H1 (cell line): ENCODE measurements at regions not wholly inside any gene's neighbourhood (a gene's known extent, or its start where the extent isn't known, plus 50 kb on each side); places are given as distances from the start of the nearest gene placed in this dataset.

Experiments used
- CTCF ChIA-PET: fragments of 300-600 bp; sonication (Branson Sonifier 250); formaldehyde crosslinking; loops from one replicate; lab custom pipeline; 2021; ENCODE audit not compliant: partially characterized antibody; lab: Charles Lee
- POLR2A ChIA-PET: fragments of 300-600 bp; sonication (Branson Sonifier 250); formaldehyde crosslinking; loops from one replicate; lab custom pipeline; 2021; ENCODE audit warnings: inconsistent platforms; ENCODE audit not compliant: partially characterized antibody; lab: Charles Lee
- DNase-seq, 2 experiments: peaks; one replicate each; pipeline versions ENCODE4 v3.0.0 to v3.0.0-alpha.2; 2010 to 2022; ENCODE audit warnings: low spot score in 2 of 2, low read depth in 1 of 2, mixed read lengths in 1 of 2
- FAIRE-seq: peaks from 2 replicates; lab custom pipeline; 2011; peaks lifted over from hg19 to GRCh38; lab: Jason Lieb, UNC
- H2AFZ ChIP-seq: 2 replicates; pipeline ENCODE4 v1.8.1; 2012; ENCODE audit warnings: low read length, inconsistent platforms
- H2AK5ac ChIP-seq: 2 replicates; pipeline ENCODE4 v1.6.1; 2013; ENCODE audit warnings: low read depth, low read length
- H2BK120ac ChIP-seq: replicated peaks from 2 replicates; pipeline ENCODE3; 2013; ENCODE audit warnings: low read depth, low read length, inconsistent platforms
- H2BK12ac ChIP-seq: 2 replicates; pipeline ENCODE4 v1.6.1; 2013; ENCODE audit warnings: low read depth, low read length
- H2BK15ac ChIP-seq: 2 replicates; pipeline ENCODE4 v1.6.1; 2013; ENCODE audit warnings: low read length
- H2BK20ac ChIP-seq: 2 replicates; pipeline ENCODE4 v1.6.1; 2013; ENCODE audit warnings: low read length
- H2BK5ac ChIP-seq: 2 replicates; pipeline ENCODE4 v1.6.1; 2013; ENCODE audit warnings: low read depth, low read length
- H3K14ac ChIP-seq: 2 replicates; pipeline ENCODE4 v1.6.1; 2013; ENCODE audit warnings: inconsistent platforms; ENCODE audit not compliant: insufficient read length
- H3K18ac ChIP-seq: 2 replicates; pipeline ENCODE4 v1.6.1; 2013; ENCODE audit warnings: low read length; ENCODE audit errors: extremely low read depth
- H3K23ac ChIP-seq: 2 replicates; pipeline ENCODE4 v1.6.1; 2013; ENCODE audit warnings: inconsistent platforms; ENCODE audit not compliant: insufficient read length
- H3K23me2 ChIP-seq: 2 replicates; pipeline ENCODE4 v1.6.1; 2013; ENCODE audit warnings: low read depth, low read length
- H3K27ac ChIP-seq: 2 replicates; pipeline ENCODE4 v1.6.1; 2011; ENCODE audit warnings: low read depth, low read length, inconsistent platforms
- H3K27me3 ChIP-seq, 4 experiments: replicated peaks in 1 of 4; 1 replicate in 1 of 4; 2 replicates in 3 of 4; pipeline versions ENCODE4 v1.6.1 to v1.8.1; 2011 to 2013; ENCODE audit warnings: low read length in 3 of 4, mild to moderate bottlenecking in 3 of 4, inconsistent platforms in 2 of 4, mixed read lengths in 2 of 4, moderate library complexity in 1 of 4; ENCODE audit not compliant: control insufficient read depth in 3 of 4, insufficient read depth in 3 of 4; ENCODE audit errors: extremely low read depth in 1 of 4
- H3K36me3 ChIP-seq, 4 experiments: 2 replicates each; pipeline versions ENCODE4 v1.6.1 to v1.8.1; 2011 to 2013; ENCODE audit warnings: mild to moderate bottlenecking in 4 of 4, low read length in 3 of 4, moderate library complexity in 2 of 4, control low read depth in 1 of 4, inconsistent platforms in 1 of 4; ENCODE audit not compliant: insufficient read depth in 4 of 4, control insufficient read depth in 2 of 4
- H3K4ac ChIP-seq: replicated peaks from 2 replicates; pipeline ENCODE3; 2013; ENCODE audit warnings: low read length, low read depth, mixed read lengths, inconsistent platforms; ENCODE audit not compliant: insufficient read length
- H3K4me1 ChIP-seq, 4 experiments: replicated peaks in 1 of 4; 1 replicate in 1 of 4; 2 replicates in 3 of 4; pipeline versions ENCODE4 v1.6.1 to v1.8.1; 2011 to 2013; ENCODE audit warnings: low read length in 3 of 4, inconsistent platforms in 2 of 4, mixed read lengths in 1 of 4; ENCODE audit not compliant: insufficient read depth in 4 of 4, control insufficient read depth in 3 of 4
- H3K4me2 ChIP-seq, 2 experiments: 2 replicates each; pipeline versions ENCODE4 v1.6.1 to v1.8.1; 2011 to 2013; ENCODE audit warnings: low read depth in 2 of 2, low read length in 2 of 2, control low read depth in 1 of 2, inconsistent platforms in 1 of 2, mild to moderate bottlenecking in 1 of 2; ENCODE audit not compliant: insufficient read depth in 1 of 2
- H3K4me3 ChIP-seq, 4 experiments: fragments of 200-600, 300-600 bp in 1 of 4; sonication (generic), shearing (Covaris generic), sonication (Bioruptor Twin) in 1 of 4; 2 replicates each; pipeline versions ENCODE4 v1.5.1 to v1.8.1; 2011 to 2016; ENCODE audit warnings: low read length in 4 of 4, low read depth in 3 of 4, control low read depth in 2 of 4, inconsistent platforms in 2 of 4, mild to moderate bottlenecking in 2 of 4, mixed read lengths in 1 of 4, moderate library complexity in 1 of 4; ENCODE audit not compliant: insufficient read depth in 2 of 4; ENCODE audit errors: extremely low read depth in 1 of 4
- H3K56ac ChIP-seq: replicated peaks from 2 replicates; pipeline ENCODE3; 2013; ENCODE audit warnings: low read depth, mild to moderate bottlenecking, mixed read lengths, low read length, inconsistent platforms; ENCODE audit not compliant: insufficient read length
- H3K79me1 ChIP-seq: 2 replicates; pipeline ENCODE4 v1.6.1; 2013; ENCODE audit warnings: low read depth, low read length, control low read depth
- H3K79me2 ChIP-seq, 2 experiments: 2 replicates each; pipeline versions ENCODE4 v1.6.1 to v1.8.1; 2012 to 2013; ENCODE audit warnings: low read length in 2 of 2, mild to moderate bottlenecking in 2 of 2, inconsistent platforms in 1 of 2; ENCODE audit not compliant: insufficient read depth in 2 of 2, control insufficient read depth in 1 of 2
- H3K9ac ChIP-seq, 4 experiments: replicated peaks in 1 of 4; 1 replicate in 1 of 4; 2 replicates in 3 of 4; pipeline versions ENCODE4 v1.6.1 to v1.8.1; 2011 to 2013; ENCODE audit warnings: low read depth in 3 of 4, low read length in 3 of 4, control low read depth in 2 of 4, mild to moderate bottlenecking in 2 of 4, moderate library complexity in 2 of 4, inconsistent platforms in 1 of 4; ENCODE audit errors: extremely low read depth in 1 of 4
- H3K9me3 ChIP-seq, 2 experiments: 2 replicates each; pipeline versions ENCODE4 v1.6.1 to v1.8.1; 2012 to 2013; ENCODE audit warnings: mild to moderate bottlenecking in 2 of 2, moderate library complexity in 2 of 2, control low read depth in 1 of 2, inconsistent platforms in 1 of 2, low read depth in 1 of 2, low read length in 1 of 2, mixed read lengths in 1 of 2; ENCODE audit not compliant: insufficient read depth in 2 of 2
- H4K20me1 ChIP-seq, 2 experiments: replicated peaks in 1 of 2; 2 replicates each; pipeline versions ENCODE3 to v1.8.1; 2011 to 2013; ENCODE audit warnings: inconsistent platforms in 2 of 2, low read length in 2 of 2, mild to moderate bottlenecking in 1 of 2; ENCODE audit not compliant: insufficient read depth in 2 of 2, control insufficient read depth in 1 of 2
- H4K5ac ChIP-seq: 2 replicates; pipeline ENCODE4 v1.6.1; 2013; ENCODE audit warnings: low read length, low read depth, mixed read lengths, inconsistent platforms; ENCODE audit not compliant: insufficient read length
- H4K8ac ChIP-seq: 2 replicates; pipeline ENCODE4 v1.8.0; 2013; ENCODE audit warnings: mild to moderate bottlenecking, moderate library complexity, low read length, inconsistent platforms; ENCODE audit not compliant: insufficient read depth; ENCODE audit errors: extremely low read depth
- H4K91ac ChIP-seq: replicated peaks from 2 replicates; pipeline ENCODE3; 2013; ENCODE audit warnings: low read length, mixed read lengths, inconsistent platforms; ENCODE audit not compliant: insufficient read length
- BRCA1 ChIP-seq: IDR thresholded peaks from 2 replicates; pipeline ENCODE4 v1.6.1; 2012; ENCODE audit warnings: low read depth, low read length, improper control_type of control experiment
- CHD1 ChIP-seq: IDR thresholded peaks from 2 replicates; pipeline ENCODE4 v1.6.1; 2012; ENCODE audit warnings: low read depth, low read length, improper control_type of control experiment
- FOSL1 ChIP-seq: IDR thresholded peaks from 2 replicates; pipeline ENCODE4 v1.6.1; 2011; ENCODE audit warnings: mild to moderate bottlenecking, low read depth, low read length, moderate library complexity; ENCODE audit not compliant: insufficient read depth
- NANOG ChIP-seq: IDR thresholded peaks from 2 replicates; pipeline ENCODE4 v1.6.1; 2011; ENCODE audit warnings: low read length, low read depth, mild to moderate bottlenecking, inconsistent platforms; ENCODE audit not compliant: insufficient read depth, poor library complexity, severe bottlenecking
- RBBP5 ChIP-seq: IDR thresholded peaks from 2 replicates; pipeline ENCODE4 v1.7.1; 2012; ENCODE audit warnings: low read depth, mild to moderate bottlenecking, inconsistent platforms, low read length, moderate library complexity, borderline replicate concordance
- RXRA ChIP-seq: IDR thresholded peaks from 2 replicates; pipeline ENCODE4 v1.6.1; 2011; ENCODE audit warnings: low read depth, mild to moderate bottlenecking, low read length, moderate library complexity; ENCODE audit not compliant: insufficient read depth
- SAP30 ChIP-seq: fragments of 300-600 bp; sonication (generic); IDR thresholded peaks from 2 replicates; pipeline ENCODE4 v1.7.1; 2012; ENCODE audit warnings: low read length, moderate library complexity, mild to moderate bottlenecking, inconsistent platforms; ENCODE audit not compliant: insufficient read depth, insufficient replicate concordance
- TAF1 ChIP-seq: IDR thresholded peaks from 2 replicates; pipeline ENCODE4 v1.6.1; 2011; ENCODE audit warnings: mild to moderate bottlenecking, low read depth, low read length
- WGBS, 2 experiments: shearing (Covaris generic) in 1 of 2; methylation state at CpG; one replicate each; pipeline versions ENCODE4 v1.1.6 to v1.1.7; 2013 to 2015; ENCODE audit warnings: low lambda C conversion rate in 2 of 2, mixed read lengths in 2 of 2, inconsistent platforms in 1 of 2, low coverage in 1 of 2, missing lambda C conversion rate in 1 of 2; ENCODE audit not compliant: insufficient replicate concordance in 2 of 2, insufficient coverage in 1 of 2, insufficient read length in 1 of 2; ENCODE audit errors: extremely low coverage in 1 of 2, missing lambda C conversion rate in 1 of 2; 5-methylcytosine and 5-hydroxymethylcytosine counted together
- TF ChIP-seq, protein P1 (sequence below): IDR thresholded peaks from 2 replicates; pipeline ENCODE4 v1.6.1; 2012; ENCODE audit warnings: inconsistent platforms

DNA sequence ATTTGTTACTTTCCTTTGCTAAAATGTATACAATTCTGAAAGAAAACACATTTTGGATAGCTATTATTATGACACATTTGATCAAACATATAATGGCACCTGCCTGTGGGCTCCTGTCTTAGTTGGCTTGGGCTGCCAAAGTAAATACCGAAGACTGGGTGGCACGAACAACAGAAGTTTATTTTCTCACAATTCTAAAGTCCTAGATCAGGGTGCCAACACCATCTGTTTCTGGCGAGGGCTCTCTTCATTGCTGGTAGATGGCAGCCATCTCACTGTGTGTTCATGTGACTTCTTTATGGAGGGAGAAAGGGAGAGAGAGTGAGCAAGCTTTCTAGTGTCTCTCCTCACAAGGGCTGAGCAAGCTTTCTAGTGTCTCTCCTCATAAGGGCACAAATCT lies 195.8 kb upstream of the FAM3C start:
- H4K20me1 ChIP-seq: no peaks in the 10 kb centered on the region
- H2BK5ac ChIP-seq: no peak overlapping the region
- no peak for TF ChIP-seq FOSL1
- no peak for TF ChIP-seq NANOG
- TF ChIP-seq, protein P1, sequence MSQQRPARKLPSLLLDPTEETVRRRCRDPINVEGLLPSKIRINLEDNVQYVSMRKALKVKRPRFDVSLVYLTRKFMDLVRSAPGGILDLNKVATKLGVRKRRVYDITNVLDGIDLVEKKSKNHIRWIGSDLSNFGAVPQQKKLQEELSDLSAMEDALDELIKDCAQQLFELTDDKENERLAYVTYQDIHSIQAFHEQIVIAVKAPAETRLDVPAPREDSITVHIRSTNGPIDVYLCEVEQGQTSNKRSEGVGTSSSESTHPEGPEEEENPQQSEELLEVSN: no peak
- TF ChIP-seq SAP30: no peak
- TF ChIP-seq RXRA: no peak
- no peak for TF ChIP-seq RBBP5
- TF ChIP-seq BRCA1: no peak
- TF ChIP-seq TAF1: no peak
- no peak for TF ChIP-seq CHD1
- TF ChIP-seq, all 59 proteins: peak for 0
- Histone ChIP-seq H2BK12ac (no peak overlapping the region), H4K8ac (no peak overlapping the region), H3K4ac (no peak overlapping the region), H3K79me1 (no peaks in the 10 kb centered on the region), H2AK5ac (no peak overlapping the region), H2BK15ac (no peak overlapping the region), H3K27ac (no peak overlapping the region), H3K18ac (no peak overlapping the region), H3K4me3 (no peak overlapping the region), H3K9me3 (no peaks in the 10 kb centered on the region; a peak in 1 of 4 replicates), H3K56ac (no peak overlapping the region), H3K14ac (no peak overlapping the region), H3K36me3 (no peaks in the 10 kb centered on the region; a peak in 1 of 8 replicates), H3K27me3 (no peaks in the 10 kb centered on the region), H2AFZ (no peak overlapping the region), H2BK20ac (no peak overlapping the region), H3K4me1 (peaks cover 0 to 4% (median 0%) of the 10 kb centered on the region in 4 experiments; a peak in 2 of 7 replicates), H3K9ac (no peak overlapping the region), H3K4me2 (no peak overlapping the region), H3K79me2 (no peaks in the 10 kb centered on the region), H2BK120ac (no peak overlapping the region), H3K23ac (no peak overlapping the region), H4K91ac (no peak overlapping the region), H3K23me2 (no peaks in the 10 kb centered on the region), H4K5ac (no peak overlapping the region)
- DNase-seq: no peak
- FAIRE-seq: no peak
- 93% methylated on average over 3 of the region's 3 CpGs; no CpG with 5 or more reads in 1 of the 2 experiments for WGBS, 2 experiments
- ChIA-PET POLR2A (no interaction called here), CTCF (interaction anchor here (2.6 kb wide), 1 partner anchor 403 kb away, joined by 7 read pairs; no protein-coding TSS in a partner anchor)
